HEK293 (cell line): ENCODE measurements at regions not wholly inside any gene's neighbourhood (a gene's known extent, or its start where the extent isn't known, plus 50 kb on each side); places are given as distances from the start of the nearest gene placed in this dataset.

ENCODE experiments used
- CTCF ChIA-PET: fragments of 350-600 bp; formaldehyde crosslinking; extraction: SDS; loops from one replicate; lab custom pipeline; 2021; ENCODE audit warnings: antibody characterized with exemption; lab: Yijun Ruan, JAX
- POLR2A ChIA-PET: fragments of 300-600 bp; formaldehyde crosslinking; extraction: SDS; loops from one replicate; lab custom pipeline; 2020; ENCODE audit warnings: antibody characterized with exemption, inconsistent platforms; lab: Yijun Ruan, JAX
- H3K27ac ChIP-seq: fragments of 200-500 bp; sonication (Bioruptor generic); 2 replicates; pipeline ENCODE4 v1.5.1; 2014; ENCODE audit warnings: low read depth, low read length, control low read depth, inconsistent platforms; ENCODE audit errors: extremely low read depth
- H3K36me3 ChIP-seq, 2 experiments: fragments of 200-500 bp in 1 of 2; sonication (Bioruptor generic) in 1 of 2; 1 replicate in 1 of 2; 2 replicates in 1 of 2; pipeline ENCODE4 v1.5.1; 2014 to 2017; ENCODE audit warnings: inconsistent platforms in 2 of 2, low read length in 2 of 2; ENCODE audit not compliant: control insufficient read depth in 2 of 2, insufficient read depth in 1 of 2
- H3K4me1 ChIP-seq: fragments of 200-500 bp; sonication (Bioruptor generic); 2 replicates; pipeline ENCODE4 v1.5.1; 2014; ENCODE audit warnings: mild to moderate bottlenecking, low read length, inconsistent platforms; ENCODE audit not compliant: control insufficient read depth, insufficient read depth
- H3K4me3 ChIP-seq: 2 replicates; pipeline ENCODE4 v1.5.1; 2011; ENCODE audit warnings: low read depth, mild to moderate bottlenecking, control low read depth, low read length, moderate library complexity
- H3K9me3 ChIP-seq: fragments of 200-500 bp; sonication (Bioruptor generic); 2 replicates; pipeline ENCODE4 v1.5.1; 2014; ENCODE audit warnings: low read depth, low read length, inconsistent platforms; ENCODE audit not compliant: control insufficient read depth, insufficient read depth
- GLI4 ChIP-seq: fragments of 450-650 bp; formaldehyde crosslinking; IDR thresholded peaks from 2 replicates; pipeline ENCODE4 v1.5.1; 2016; ENCODE audit warnings: missing biosample characterization, missing genetic modification characterization
- HOXA7 ChIP-seq: sonication (generic); formaldehyde crosslinking; IDR thresholded peaks from 2 replicates; pipeline ENCODE4 v1.8.1; 2022; ENCODE audit warnings: missing genetic modification reagents, borderline replicate concordance
- MYNN ChIP-seq: fragments of 450-650 bp; formaldehyde crosslinking; IDR thresholded peaks from 2 replicates; pipeline ENCODE4 v1.5.1; 2016; ENCODE audit warnings: missing biosample characterization, missing genetic modification characterization, borderline replicate concordance
- ZBTB17 ChIP-seq: fragments of 450-650 bp; formaldehyde crosslinking; IDR thresholded peaks from 2 replicates; pipeline ENCODE4 v1.5.1; 2016; ENCODE audit warnings: missing biosample characterization, missing genetic modification characterization
- ZBTB7A ChIP-seq: fragments of 450-650 bp; formaldehyde crosslinking; IDR thresholded peaks from 2 replicates; pipeline ENCODE4 v1.5.1; 2016; ENCODE audit warnings: low read depth, missing biosample characterization, missing genetic modification characterization
- ZBTB8A ChIP-seq: fragments of 450-650 bp; formaldehyde crosslinking; IDR thresholded peaks from 2 replicates; pipeline ENCODE4 v1.5.1; 2016; ENCODE audit warnings: missing biosample characterization, missing genetic modification characterization
- ZEB2 ChIP-seq: fragments of 450-650 bp; formaldehyde crosslinking; IDR thresholded peaks from 2 replicates; pipeline ENCODE4 v1.5.1; 2016; ENCODE audit warnings: missing biosample characterization, missing genetic modification characterization
- ZFHX2 ChIP-seq: fragments of 450-650 bp; formaldehyde crosslinking; conservative IDR thresholded peaks from 2 replicates; pipeline ENCODE4 v1.5.1; 2016; ENCODE audit warnings: missing biosample characterization, missing genetic modification characterization
- ZIC2 ChIP-seq: fragments of 450-650 bp; formaldehyde crosslinking; IDR thresholded peaks from 2 replicates; pipeline ENCODE4 v1.5.1; 2016; ENCODE audit warnings: missing biosample characterization, missing genetic modification characterization
- ZNF114 ChIP-seq: fragments of 450-650 bp; formaldehyde crosslinking; IDR thresholded peaks from 2 replicates; pipeline ENCODE4 v1.5.0; 2017; ENCODE audit warnings: missing biosample characterization, missing genetic modification characterization
- ZNF121 ChIP-seq: fragments of 450-650 bp; formaldehyde crosslinking; IDR thresholded peaks from 2 replicates; pipeline ENCODE4 v1.5.1; 2016; ENCODE audit warnings: missing biosample characterization, missing genetic modification characterization
- ZNF138 ChIP-seq: fragments of 450-650 bp; formaldehyde crosslinking; IDR thresholded peaks from 2 replicates; pipeline ENCODE4 v1.5.1; 2016; ENCODE audit warnings: missing biosample characterization, missing genetic modification characterization, borderline replicate concordance
- ZNF274 ChIP-seq, 2 experiments: fragments of 200-500 bp in 1 of 2; fragments of 450-650 bp in 1 of 2; sonication (Bioruptor generic) in 1 of 2; formaldehyde crosslinking in 1 of 2; IDR thresholded peaks; 2 replicates each; pipeline versions ENCODE4 v1.5.1 to v1.6.1; 2014 to 2016; ENCODE audit warnings: borderline replicate concordance in 1 of 2, inconsistent platforms in 1 of 2, low read length in 1 of 2, missing biosample characterization in 1 of 2, missing genetic modification characterization in 1 of 2
- ZNF362 ChIP-seq: fragments of 450-650 bp; formaldehyde crosslinking; IDR thresholded peaks from 2 replicates; pipeline ENCODE4 v1.5.1; 2016; ENCODE audit warnings: missing biosample characterization, missing genetic modification characterization
- ZNF394 ChIP-seq: fragments of 450-650 bp; formaldehyde crosslinking; IDR thresholded peaks from 2 replicates; pipeline ENCODE4 v1.5.1; 2016; ENCODE audit warnings: missing biosample characterization, missing genetic modification characterization, mild to moderate bottlenecking, moderate library complexity, borderline replicate concordance
- ZNF398 ChIP-seq: fragments of 450-650 bp; formaldehyde crosslinking; IDR thresholded peaks from 2 replicates; pipeline ENCODE4 v1.5.1; 2017; ENCODE audit warnings: missing biosample characterization, missing genetic modification characterization
- ZNF549 ChIP-seq: fragments of 450-650 bp; IDR thresholded peaks from 2 replicates; pipeline ENCODE4 v1.5.1; 2018; ENCODE audit warnings: missing biosample characterization, missing genetic modification characterization, mild to moderate bottlenecking, inconsistent platforms, moderate library complexity
- ZNF555 ChIP-seq: fragments of 450-650 bp; formaldehyde crosslinking; conservative IDR thresholded peaks from 2 replicates; pipeline ENCODE4 v1.5.1; 2017; ENCODE audit warnings: missing biosample characterization, mild to moderate bottlenecking, missing genetic modification characterization, inconsistent platforms
- ZNF558 ChIP-seq: fragments of 450-650 bp; formaldehyde crosslinking; IDR thresholded peaks from 2 replicates; pipeline ENCODE4 v1.5.1; 2016; ENCODE audit warnings: missing biosample characterization, missing genetic modification characterization
- ZNF596 ChIP-seq: fragments of 450-650 bp; IDR thresholded peaks from 2 replicates; pipeline ENCODE4 v1.5.0; 2018; ENCODE audit warnings: missing biosample characterization, mild to moderate bottlenecking, missing genetic modification characterization, moderate library complexity
- ZNF610 ChIP-seq: fragments of 450-650 bp; formaldehyde crosslinking; IDR thresholded peaks from 2 replicates; pipeline ENCODE4 v1.5.1; 2016; ENCODE audit warnings: missing biosample characterization, missing genetic modification characterization, borderline replicate concordance
- ZNF621 ChIP-seq: fragments of 450-650 bp; formaldehyde crosslinking; IDR thresholded peaks from 2 replicates; pipeline ENCODE4 v1.5.1; 2017; ENCODE audit warnings: missing biosample characterization, missing genetic modification characterization
- ZNF791 ChIP-seq: fragments of 450-650 bp; formaldehyde crosslinking; IDR thresholded peaks from 2 replicates; pipeline ENCODE4 v1.5.1; 2016; ENCODE audit warnings: missing biosample characterization, missing genetic modification characterization
- ZNF837 ChIP-seq: fragments of 450-650 bp; formaldehyde crosslinking; IDR thresholded peaks from 2 replicates; pipeline ENCODE4 v1.5.1; 2016; ENCODE audit warnings: missing biosample characterization, missing genetic modification characterization
- ZSCAN30 ChIP-seq: fragments of 450-650 bp; IDR thresholded peaks from 2 replicates; pipeline ENCODE4 v1.5.1; 2018; ENCODE audit warnings: missing biosample characterization, mild to moderate bottlenecking, missing genetic modification characterization, moderate library complexity
- TF ChIP-seq, protein P1 (sequence below): fragments of 450-650 bp; formaldehyde crosslinking; IDR thresholded peaks from 2 replicates; pipeline ENCODE4 v1.5.1; 2016; ENCODE audit warnings: missing biosample characterization, missing genetic modification characterization
- TF ChIP-seq, protein P2 (sequence below): fragments of 450-650 bp; formaldehyde crosslinking; IDR thresholded peaks from 2 replicates; pipeline ENCODE4 v1.5.1; 2016; ENCODE audit warnings: missing biosample characterization, missing genetic modification characterization
- TF ChIP-seq, protein P3 (sequence below): fragments of 450-650 bp; formaldehyde crosslinking; IDR thresholded peaks from 2 replicates; pipeline ENCODE4 v1.5.1; 2016; ENCODE audit warnings: missing biosample characterization, missing genetic modification characterization

DNA sequence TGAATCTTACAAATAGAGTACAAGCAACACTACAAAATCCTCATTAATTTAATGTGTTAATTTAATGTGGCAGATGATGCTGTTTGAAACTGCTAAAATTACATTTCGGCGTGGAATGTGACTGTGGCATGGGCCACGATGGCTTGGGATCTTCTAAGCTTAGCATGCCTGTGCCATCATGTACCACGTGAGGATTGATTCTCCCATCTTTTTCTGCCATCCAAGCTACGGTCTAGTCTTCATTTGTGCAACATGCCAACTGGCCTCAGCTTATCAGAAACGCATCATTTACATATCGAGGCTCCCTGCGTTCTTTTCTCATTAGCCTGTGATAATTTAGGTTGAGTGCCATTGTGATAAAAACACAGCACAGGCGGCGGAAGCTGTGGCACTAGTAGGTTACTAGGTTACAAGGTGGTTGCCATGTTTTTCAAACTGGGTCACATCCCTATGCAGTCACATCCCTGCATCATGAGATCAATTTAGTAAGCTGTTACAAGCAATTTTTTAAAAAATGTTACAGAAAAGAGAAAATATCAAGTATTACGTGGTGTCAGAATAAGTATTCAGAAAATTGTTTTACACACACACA is 189.9 kb upstream of the RBPJ start:
- no peaks in the 10 kb centered on the region for H3K36me3 ChIP-seq
- no peaks in the 10 kb centered on the region for H3K4me1 ChIP-seq
- ChIA-PET POLR2A (no interaction called here), CTCF (interaction anchor here (1.0 to 1.2 kb wide), 2 partner anchors 24 to 31 kb away, joined by 3 read pairs; no protein-coding TSS in a partner anchor)
- H3K4me3 ChIP-seq = no peak overlapping the region
- no peak overlapping the region for H3K27ac ChIP-seq
- TF ChIP-seq ZNF114 (tag by site-specific recombination) = no peak
- TF ChIP-seq GLI4 (tag by site-specific recombination) = no peak
- no peak for TF ChIP-seq ZNF549 (tag by site-specific recombination)
- TF ChIP-seq, protein P1, sequence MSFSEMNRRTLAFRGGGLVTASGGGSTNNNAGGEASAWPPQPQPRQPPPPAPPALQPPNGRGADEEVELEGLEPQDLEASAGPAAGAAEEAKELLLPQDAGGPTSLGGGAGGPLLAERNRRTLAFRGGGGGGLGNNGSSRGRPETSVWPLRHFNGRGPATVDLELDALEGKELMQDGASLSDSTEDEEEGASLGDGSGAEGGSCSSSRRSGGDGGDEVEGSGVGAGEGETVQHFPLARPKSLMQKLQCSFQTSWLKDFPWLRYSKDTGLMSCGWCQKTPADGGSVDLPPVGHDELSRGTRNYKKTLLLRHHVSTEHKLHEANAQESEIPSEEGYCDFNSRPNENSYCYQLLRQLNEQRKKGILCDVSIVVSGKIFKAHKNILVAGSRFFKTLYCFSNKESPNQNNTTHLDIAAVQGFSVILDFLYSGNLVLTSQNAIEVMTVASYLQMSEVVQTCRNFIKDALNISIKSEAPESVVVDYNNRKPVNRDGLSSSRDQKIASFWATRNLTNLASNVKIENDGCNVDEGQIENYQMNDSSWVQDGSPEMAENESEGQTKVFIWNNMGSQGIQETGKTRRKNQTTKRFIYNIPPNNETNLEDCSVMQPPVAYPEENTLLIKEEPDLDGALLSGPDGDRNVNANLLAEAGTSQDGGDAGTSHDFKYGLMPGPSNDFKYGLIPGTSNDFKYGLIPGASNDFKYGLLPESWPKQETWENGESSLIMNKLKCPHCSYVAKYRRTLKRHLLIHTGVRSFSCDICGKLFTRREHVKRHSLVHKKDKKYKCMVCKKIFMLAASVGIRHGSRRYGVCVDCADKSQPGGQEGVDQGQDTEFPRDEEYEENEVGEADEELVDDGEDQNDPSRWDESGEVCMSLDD (tag by site-specific recombination) = no peak
- TF ChIP-seq ZNF394 (tag by site-specific recombination) = no peak
- TF ChIP-seq ZIC2 (tag by site-specific recombination) = no peak
- TF ChIP-seq HOXA7 (CRISPR knock-in tag) = no peak
- TF ChIP-seq ZNF610 (tag by site-specific recombination) = no peak
- TF ChIP-seq ZNF621 (tag by site-specific recombination) = no peak
- TF ChIP-seq ZNF274 (IDR thresholded peaks at IDR 0.05; ENCODE audit: low read length) = no peak
- no peak for TF ChIP-seq ZNF274 (tag by site-specific recombination; IDR thresholded peaks at IDR 0.05; ENCODE audit: borderline replicate concordance)
- TF ChIP-seq ZNF121 (tag by site-specific recombination) = no peak
- no peak for TF ChIP-seq ZFHX2 (tag by site-specific recombination)
- no peaks in the 10 kb centered on the region for H3K9me3 ChIP-seq

- POLR2A ChIA-PET = no interaction called here
- no peak for TF ChIP-seq ZSCAN30
- no peak for TF ChIP-seq ZEB2 (tag by site-specific recombination)
- no peak for TF ChIP-seq ZNF362 (tag by site-specific recombination)
- no peak for TF ChIP-seq ZBTB8A (tag by site-specific recombination)
- TF ChIP-seq ZBTB17 (tag by site-specific recombination) = no peak
- TF ChIP-seq ZNF791 (tag by site-specific recombination) = no peak
- no peak for TF ChIP-seq ZNF558
- TF ChIP-seq ZNF837 (tag by site-specific recombination) = no peak
- TF ChIP-seq, protein P2, sequence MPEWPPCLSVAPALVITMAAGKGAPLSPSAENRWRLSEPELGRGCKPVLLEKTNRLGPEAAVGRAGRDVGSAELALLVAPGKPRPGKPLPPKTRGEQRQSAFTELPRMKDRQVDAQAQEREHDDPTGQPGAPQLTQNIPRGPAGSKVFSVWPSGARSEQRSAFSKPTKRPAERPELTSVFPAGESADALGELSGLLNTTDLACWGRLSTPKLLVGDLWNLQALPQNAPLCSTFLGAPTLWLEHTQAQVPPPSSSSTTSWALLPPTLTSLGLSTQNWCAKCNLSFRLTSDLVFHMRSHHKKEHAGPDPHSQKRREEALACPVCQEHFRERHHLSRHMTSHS (tag by site-specific recombination) = no peak
- TF ChIP-seq, protein P3, sequence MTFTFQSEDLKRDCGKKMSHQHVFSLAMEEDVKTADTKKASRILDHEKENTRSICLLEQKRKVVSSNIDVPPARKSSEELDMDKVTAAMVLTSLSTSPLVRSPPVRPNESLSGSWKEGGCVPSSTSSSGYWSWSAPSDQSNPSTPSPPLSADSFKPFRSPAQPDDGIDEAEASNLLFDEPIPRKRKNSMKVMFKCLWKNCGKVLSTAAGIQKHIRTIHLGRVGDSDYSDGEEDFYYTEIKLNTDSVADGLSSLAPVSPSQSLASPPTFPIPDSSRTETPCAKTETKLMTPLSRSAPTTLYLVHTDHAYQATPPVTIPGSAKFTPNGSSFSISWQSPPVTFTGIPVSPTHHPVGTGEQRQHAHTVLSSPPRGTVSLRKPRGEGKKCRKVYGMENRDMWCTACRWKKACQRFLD = no peak
- no peak for TF ChIP-seq MYNN (tag by site-specific recombination)
- no peak for TF ChIP-seq ZNF398 (tag by site-specific recombination)
- no peak for TF ChIP-seq ZBTB7A
- TF ChIP-seq ZNF555 = no peak
- TF ChIP-seq ZNF596 (tag by site-specific recombination) = no peak
- no peak for TF ChIP-seq ZNF138 (tag by site-specific recombination)
These were observed 189.1 kb upstream of the RBPJ start for GRCh38 chr4:26131711-26132110.

More at GRCh38 chr4:26131711-26132110, 189.1 kb upstream of the RBPJ start:
- H3K9me3 ChIP-seq = no peaks in the 10 kb centered on the region
- H3K4me3 ChIP-seq = no peak overlapping the region
- H3K27ac ChIP-seq = no peak overlapping the region
- no peaks in the 10 kb centered on the region for H3K36me3 ChIP-seq
- CTCF ChIA-PET = no interaction called here
- no peaks in the 10 kb centered on the region for H3K4me1 ChIP-seq
